ENCODE measurements at regions not wholly inside any gene's neighbourhood (a gene's known extent, or its start where the extent isn't known, plus 50 kb on each side); places are given as distances from the start of the nearest gene placed in this dataset.

DNA sequence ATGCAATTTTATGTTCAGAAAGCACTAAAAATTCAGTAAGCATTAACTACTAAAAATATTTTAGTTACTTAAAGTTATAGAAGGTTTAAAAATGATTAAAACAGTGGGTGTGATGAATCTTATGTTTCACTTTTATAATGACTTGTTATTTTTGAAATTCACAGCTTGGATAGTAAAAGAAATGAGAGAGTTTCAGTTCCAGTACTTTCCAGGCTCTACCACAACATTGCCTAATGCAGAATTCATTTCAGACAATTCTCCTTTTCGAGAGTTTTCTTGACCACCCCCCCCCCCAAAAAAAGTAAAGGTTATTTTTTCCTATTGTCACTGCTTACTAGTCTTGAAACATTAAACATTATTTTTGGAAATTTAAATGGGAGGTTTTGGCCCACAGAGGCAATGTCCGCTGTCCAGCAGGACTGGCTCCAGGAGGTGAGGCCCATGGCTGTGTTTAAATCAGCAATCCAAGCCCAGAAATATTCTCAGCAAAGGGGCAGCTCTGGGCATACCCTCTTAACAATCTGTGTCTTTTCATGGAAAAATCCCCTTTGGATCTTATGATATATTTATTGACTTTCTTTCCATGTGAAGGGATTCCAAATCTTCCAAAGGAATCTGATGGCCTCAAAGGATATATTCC is 519.9 kb downstream of the MAFB start:
- no peak overlapping the region for H3K4me3 ChIP-seq (ENCODE audit: low read depth in 1 of 5, low read length in 5 of 5)
- H3K27me3 ChIP-seq (ENCODE audit: control insufficient read depth in 5 of 5, insufficient read depth in 4 of 5, low read length in 5 of 5) = no peaks in the 10 kb centered on the region
- no peaks in the 10 kb centered on the region for H3K9me3 ChIP-seq (ENCODE audit: control insufficient read depth in 5 of 5, low read length in 5 of 5)
- H3K27ac ChIP-seq (ENCODE audit: low read depth, low read length) = no peak overlapping the region
- no peaks in the 10 kb centered on the region for H3K36me3 ChIP-seq (ENCODE audit: control insufficient read depth in 5 of 5, insufficient read depth in 5 of 5, low read length in 5 of 5)
- H3K9ac ChIP-seq (ENCODE audit: low read length in 5 of 5) = no peak overlapping the region
- no peaks in the 10 kb centered on the region for H3K4me1 ChIP-seq (ENCODE audit: control insufficient read depth in 5 of 5, insufficient read depth in 5 of 5, low read length in 5 of 5)

DNA sequence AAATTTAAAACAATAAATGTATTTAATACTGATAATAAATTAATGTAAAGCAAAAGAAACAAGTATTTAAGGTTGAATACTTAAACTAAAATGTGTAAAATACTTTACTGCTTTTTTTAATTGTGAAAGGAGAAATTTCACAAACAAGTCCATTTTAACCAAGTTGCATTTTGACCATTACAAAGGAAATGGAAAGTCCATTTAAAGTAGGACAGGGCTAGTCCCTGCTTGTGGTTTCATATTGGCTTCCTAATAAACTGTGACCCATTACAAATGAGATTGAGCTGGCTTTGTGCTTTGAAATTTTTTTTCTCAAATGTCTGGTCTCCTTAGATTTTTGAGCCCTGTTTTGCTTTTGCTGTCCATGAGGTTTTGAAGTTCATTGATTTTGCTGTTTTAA is 527.6 kb downstream of the MAFB start:
- Histone ChIP-seq H3K4me3 (ENCODE audit: low read depth in 1 of 5, low read length in 5 of 5) (no peak overlapping the region), H3K4me1 (ENCODE audit: control insufficient read depth in 5 of 5, insufficient read depth in 5 of 5, low read length in 5 of 5) (peaks cover 0 to 9% (median under 1%) of the 10 kb centered on the region in 5 donors), H3K27ac (ENCODE audit: low read depth, low read length) (no peak overlapping the region), H3K9me3 (ENCODE audit: control insufficient read depth in 5 of 5, low read length in 5 of 5) (no peaks in the 10 kb centered on the region), H3K36me3 (ENCODE audit: control insufficient read depth in 5 of 5, insufficient read depth in 5 of 5, low read length in 5 of 5) (no peaks in the 10 kb centered on the region), H3K27me3 (ENCODE audit: control insufficient read depth in 5 of 5, insufficient read depth in 4 of 5, low read length in 5 of 5) (no peaks in the 10 kb centered on the region), H3K9ac (ENCODE audit: low read length in 5 of 5) (no peak overlapping the region)

DNA sequence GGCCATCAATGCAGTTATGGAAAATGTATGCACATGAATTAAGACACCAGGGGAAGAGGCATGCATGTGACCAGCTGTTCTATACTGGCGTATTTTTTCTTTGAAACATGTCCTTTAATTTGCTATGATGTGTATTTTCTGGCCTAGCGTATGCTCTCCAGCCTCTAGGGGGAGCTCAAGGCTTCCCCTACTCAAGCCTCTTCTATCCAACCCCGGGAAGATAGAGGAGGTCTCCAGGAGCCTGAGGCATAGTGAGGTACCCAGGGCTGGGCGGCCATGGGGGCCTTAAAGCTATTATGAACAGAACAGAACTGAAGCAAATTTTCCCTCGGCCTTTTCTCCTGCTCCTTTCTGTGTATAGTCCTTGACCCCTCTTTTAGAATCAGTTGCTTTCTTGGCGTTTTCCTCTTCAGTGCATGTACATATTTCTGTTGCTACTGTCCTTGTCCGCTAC is 528.9 kb downstream of the MAFB start:
- H3K9ac ChIP-seq (ENCODE audit: low read length in 5 of 5) = no peak overlapping the region
- no peaks in the 10 kb centered on the region for H3K27me3 ChIP-seq (ENCODE audit: control insufficient read depth in 5 of 5, insufficient read depth in 4 of 5, low read length in 5 of 5)
- H3K27ac ChIP-seq (ENCODE audit: low read depth, low read length) = no peak overlapping the region
- H3K4me1 ChIP-seq (ENCODE audit: control insufficient read depth in 5 of 5, insufficient read depth in 5 of 5, low read length in 5 of 5) = peaks cover 0 to 11% (median 5%) of the 10 kb centered on the region in 5 donors
- H3K4me3 ChIP-seq (ENCODE audit: low read depth in 1 of 5, low read length in 5 of 5) = no peak overlapping the region
- no peaks in the 10 kb centered on the region for H3K9me3 ChIP-seq (ENCODE audit: control insufficient read depth in 5 of 5, low read length in 5 of 5)
- no peaks in the 10 kb centered on the region for H3K36me3 ChIP-seq (ENCODE audit: control insufficient read depth in 5 of 5, insufficient read depth in 5 of 5, low read length in 5 of 5)

DNA sequence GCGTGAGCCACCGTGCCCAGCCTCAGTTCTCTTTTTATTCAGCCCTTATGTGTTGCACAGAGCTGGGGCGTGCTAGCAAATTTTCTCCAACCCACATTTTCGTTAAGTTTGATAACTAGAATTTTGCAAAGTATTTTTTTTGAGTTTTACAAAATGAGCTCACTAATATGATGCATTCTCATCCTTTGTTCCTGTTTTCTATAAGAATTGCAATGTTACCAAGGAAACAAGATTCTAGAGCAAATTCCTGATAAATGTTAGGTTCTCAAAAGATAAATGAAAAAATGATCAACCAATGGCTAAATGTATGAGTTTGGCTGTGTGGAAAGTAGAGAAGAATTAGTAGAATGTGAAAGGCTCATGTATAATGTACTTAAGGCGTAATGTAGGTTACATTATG is 529.8 kb downstream of the MAFB start:
- Histone ChIP-seq H3K4me1 (ENCODE audit: control insufficient read depth in 5 of 5, insufficient read depth in 5 of 5, low read length in 5 of 5) (peaks cover 0 to 13% (median 8%) of the 10 kb centered on the region in 5 donors), H3K4me3 (ENCODE audit: low read depth in 1 of 5, low read length in 5 of 5) (no peak overlapping the region), H3K36me3 (ENCODE audit: control insufficient read depth in 5 of 5, insufficient read depth in 5 of 5, low read length in 5 of 5) (no peaks in the 10 kb centered on the region), H3K27me3 (ENCODE audit: control insufficient read depth in 5 of 5, insufficient read depth in 4 of 5, low read length in 5 of 5) (no peaks in the 10 kb centered on the region), H3K9ac (ENCODE audit: low read length in 5 of 5) (no peak overlapping the region), H3K27ac (ENCODE audit: low read depth, low read length) (no peak overlapping the region), H3K9me3 (ENCODE audit: control insufficient read depth in 5 of 5, low read length in 5 of 5) (no peaks in the 10 kb centered on the region)

DNA sequence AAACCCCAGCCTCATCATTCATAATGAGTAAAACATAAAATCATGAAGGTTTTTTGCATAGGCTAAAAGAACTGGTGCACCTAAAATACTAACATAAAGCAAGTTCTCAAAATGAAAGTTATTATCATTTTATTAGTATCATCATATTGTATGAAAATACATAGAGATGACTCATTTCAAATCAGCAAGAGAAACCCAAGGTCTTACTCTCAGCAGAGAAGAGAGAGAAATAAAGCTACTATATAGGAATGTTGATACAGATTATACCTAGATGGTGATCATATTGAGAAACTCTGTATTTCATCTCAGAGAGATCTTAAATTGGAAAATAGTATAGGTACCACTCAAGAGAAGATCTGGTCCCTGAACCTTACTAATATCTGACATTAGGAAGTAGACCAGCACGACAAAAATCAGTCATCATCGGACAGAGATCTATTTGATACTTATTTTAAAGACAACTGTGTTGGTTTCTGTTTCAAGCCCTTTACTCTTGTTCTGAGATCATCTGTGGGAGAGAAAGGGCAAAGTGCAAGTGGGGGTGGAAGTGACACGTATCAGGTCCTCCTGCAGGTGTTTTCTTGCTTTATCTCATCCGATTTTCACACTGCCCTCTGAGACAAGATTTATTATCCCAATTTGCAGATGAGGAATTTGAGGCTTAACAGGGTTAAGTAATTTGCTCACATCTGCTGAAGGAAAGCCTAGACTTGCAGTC is 532.3 kb downstream of the MAFB start:
- peak overlapping the region in 1 of 5 donors; percentile 41 for H3K4me3 ChIP-seq (ENCODE audit: low read depth in 1 of 5, low read length in 5 of 5)
- no peak overlapping the region for H3K9ac ChIP-seq (ENCODE audit: low read length in 5 of 5)
- no peaks in the 10 kb centered on the region for H3K36me3 ChIP-seq (ENCODE audit: control insufficient read depth in 5 of 5, insufficient read depth in 5 of 5, low read length in 5 of 5)
- no peak overlapping the region for H3K27ac ChIP-seq (ENCODE audit: low read depth, low read length)
- H3K4me1 ChIP-seq (ENCODE audit: control insufficient read depth in 5 of 5, insufficient read depth in 5 of 5, low read length in 5 of 5) = peaks cover 0 to 14% (median 8%) of the 10 kb centered on the region in 5 donors
- H3K9me3 ChIP-seq (ENCODE audit: control insufficient read depth in 5 of 5, low read length in 5 of 5) = no peaks in the 10 kb centered on the region
- no peaks in the 10 kb centered on the region for H3K27me3 ChIP-seq (ENCODE audit: control insufficient read depth in 5 of 5, insufficient read depth in 4 of 5, low read length in 5 of 5)

DNA sequence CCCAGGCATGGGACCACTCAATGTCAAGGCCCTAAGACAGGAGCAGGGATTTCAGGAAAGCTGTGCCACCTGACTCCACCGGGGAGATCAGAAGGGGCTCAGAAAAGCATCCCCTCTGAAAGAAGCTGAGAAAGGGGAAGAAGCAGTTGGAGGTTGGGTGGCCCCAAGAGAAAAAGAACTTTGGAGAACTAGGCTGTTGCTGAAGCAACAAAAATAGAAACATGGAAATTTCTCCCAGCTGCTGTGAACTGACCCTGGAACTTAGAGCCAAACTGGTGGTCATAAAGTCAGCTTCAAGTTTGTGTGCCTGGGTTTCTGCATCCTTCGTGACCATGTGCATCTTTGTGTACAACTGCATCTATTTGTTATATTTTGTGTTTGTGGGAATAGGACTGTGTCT is 534.5 kb downstream of the MAFB start:
- H3K4me3 ChIP-seq (ENCODE audit: low read depth in 1 of 5, low read length in 5 of 5) = no peak overlapping the region
- no peaks in the 10 kb centered on the region for H3K9me3 ChIP-seq (ENCODE audit: control insufficient read depth in 5 of 5, low read length in 5 of 5)
- H3K27me3 ChIP-seq (ENCODE audit: control insufficient read depth in 5 of 5, insufficient read depth in 4 of 5, low read length in 5 of 5) = no peaks in the 10 kb centered on the region
- no peak overlapping the region for H3K27ac ChIP-seq (ENCODE audit: low read depth, low read length)
- no peaks in the 10 kb centered on the region for H3K36me3 ChIP-seq (ENCODE audit: control insufficient read depth in 5 of 5, insufficient read depth in 5 of 5, low read length in 5 of 5)
- no peak overlapping the region for H3K9ac ChIP-seq (ENCODE audit: low read length in 5 of 5)
- H3K4me1 ChIP-seq (ENCODE audit: control insufficient read depth in 5 of 5, insufficient read depth in 5 of 5, low read length in 5 of 5) = peaks cover 0 to 14% (median 8%) of the 10 kb centered on the region in 5 donors

DNA sequence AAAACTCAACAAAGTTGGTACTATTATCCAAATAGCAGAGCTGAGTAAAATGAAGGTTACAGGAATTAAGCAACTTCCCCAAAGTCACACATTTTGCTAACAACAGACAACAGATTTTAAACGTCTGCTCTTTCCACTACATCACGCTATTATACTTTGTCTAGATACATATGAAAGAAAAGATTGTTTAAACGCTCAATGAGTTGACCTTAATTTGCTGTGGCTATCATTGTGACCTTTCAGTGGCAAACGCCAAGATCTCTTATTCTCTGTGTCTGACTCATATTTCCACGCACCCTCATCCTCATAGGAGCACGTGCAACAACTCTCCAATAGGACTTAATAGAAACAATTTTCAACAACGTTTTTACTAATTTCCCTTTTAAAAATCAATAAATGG is 540.1 kb downstream of the MAFB start:
- Histone ChIP-seq H3K36me3 (ENCODE audit: control insufficient read depth in 5 of 5, insufficient read depth in 5 of 5, low read length in 5 of 5) (no peaks in the 10 kb centered on the region), H3K4me1 (ENCODE audit: control insufficient read depth in 5 of 5, insufficient read depth in 5 of 5, low read length in 5 of 5) (peaks cover 0 to under 1% (median 0%) of the 10 kb centered on the region in 5 donors), H3K4me3 (ENCODE audit: low read depth in 1 of 5, low read length in 5 of 5) (no peak overlapping the region), H3K9ac (ENCODE audit: low read length in 5 of 5) (no peak overlapping the region), H3K27me3 (ENCODE audit: control insufficient read depth in 5 of 5, insufficient read depth in 4 of 5, low read length in 5 of 5) (no peaks in the 10 kb centered on the region), H3K9me3 (ENCODE audit: control insufficient read depth in 5 of 5, low read length in 5 of 5) (no peaks in the 10 kb centered on the region), H3K27ac (ENCODE audit: low read depth, low read length) (no peak overlapping the region)

DNA sequence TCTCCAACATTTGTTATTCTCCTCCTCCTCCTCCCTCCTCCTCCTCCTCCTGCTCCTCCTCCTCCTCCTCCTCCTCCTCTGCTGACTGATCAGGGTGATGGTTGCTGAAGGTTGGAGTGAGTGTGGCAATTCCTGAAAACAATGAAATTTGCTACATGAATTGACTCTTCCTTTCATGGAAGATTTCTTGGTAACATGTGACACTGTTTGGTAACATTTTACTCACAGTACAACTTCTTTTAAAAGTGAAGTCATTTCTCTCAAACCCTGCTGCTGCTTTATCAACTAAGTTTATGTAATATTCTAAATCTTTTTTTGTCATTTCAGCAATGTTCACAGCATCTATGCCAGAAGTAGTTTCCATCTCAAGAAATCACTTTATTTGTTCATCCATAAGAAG is 543.0 kb downstream of the MAFB start:
- no peak overlapping the region for H3K9ac ChIP-seq (ENCODE audit: low read length in 5 of 5)
- no peaks in the 10 kb centered on the region for H3K27me3 ChIP-seq (ENCODE audit: control insufficient read depth in 5 of 5, insufficient read depth in 4 of 5, low read length in 5 of 5)
- no peak overlapping the region for H3K4me3 ChIP-seq (ENCODE audit: low read depth in 1 of 5, low read length in 5 of 5)
- no peaks in the 10 kb centered on the region for H3K4me1 ChIP-seq (ENCODE audit: control insufficient read depth in 5 of 5, insufficient read depth in 5 of 5, low read length in 5 of 5)
- no peak overlapping the region for H3K27ac ChIP-seq (ENCODE audit: low read depth, low read length)
- H3K9me3 ChIP-seq (ENCODE audit: control insufficient read depth in 5 of 5, low read length in 5 of 5) = no peaks in the 10 kb centered on the region
- no peaks in the 10 kb centered on the region for H3K36me3 ChIP-seq (ENCODE audit: control insufficient read depth in 5 of 5, insufficient read depth in 5 of 5, low read length in 5 of 5)

DNA sequence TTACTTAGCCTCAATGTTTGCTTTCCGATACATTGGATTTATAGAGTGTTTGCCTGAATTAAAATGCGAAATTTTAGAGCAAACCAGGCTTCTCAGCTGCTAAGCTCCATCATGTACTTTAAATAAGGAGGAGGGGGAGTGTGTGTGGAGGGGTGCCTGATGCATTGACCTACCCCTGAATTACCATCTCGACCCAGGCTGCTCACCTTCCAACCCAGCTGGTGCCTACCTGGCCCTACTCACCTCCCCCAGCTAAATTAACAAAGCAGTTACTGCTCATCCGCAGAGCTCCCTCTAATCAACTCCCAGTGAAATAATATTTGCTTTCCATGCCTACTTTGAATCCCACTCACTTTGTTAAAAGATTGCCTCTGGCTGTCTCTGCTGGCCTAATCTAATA is 544.5 kb downstream of the MAFB start:
- H3K4me3 ChIP-seq (ENCODE audit: low read depth in 1 of 5, low read length in 5 of 5) = no peak overlapping the region
- no peaks in the 10 kb centered on the region for H3K4me1 ChIP-seq (ENCODE audit: control insufficient read depth in 5 of 5, insufficient read depth in 5 of 5, low read length in 5 of 5)
- H3K9ac ChIP-seq (ENCODE audit: low read length in 5 of 5) = no peak overlapping the region
- no peaks in the 10 kb centered on the region for H3K27me3 ChIP-seq (ENCODE audit: control insufficient read depth in 5 of 5, insufficient read depth in 4 of 5, low read length in 5 of 5)
- no peaks in the 10 kb centered on the region for H3K9me3 ChIP-seq (ENCODE audit: control insufficient read depth in 5 of 5, low read length in 5 of 5)
- no peaks in the 10 kb centered on the region for H3K36me3 ChIP-seq (ENCODE audit: control insufficient read depth in 5 of 5, insufficient read depth in 5 of 5, low read length in 5 of 5)
- H3K27ac ChIP-seq (ENCODE audit: low read depth, low read length) = no peak overlapping the region

DNA sequence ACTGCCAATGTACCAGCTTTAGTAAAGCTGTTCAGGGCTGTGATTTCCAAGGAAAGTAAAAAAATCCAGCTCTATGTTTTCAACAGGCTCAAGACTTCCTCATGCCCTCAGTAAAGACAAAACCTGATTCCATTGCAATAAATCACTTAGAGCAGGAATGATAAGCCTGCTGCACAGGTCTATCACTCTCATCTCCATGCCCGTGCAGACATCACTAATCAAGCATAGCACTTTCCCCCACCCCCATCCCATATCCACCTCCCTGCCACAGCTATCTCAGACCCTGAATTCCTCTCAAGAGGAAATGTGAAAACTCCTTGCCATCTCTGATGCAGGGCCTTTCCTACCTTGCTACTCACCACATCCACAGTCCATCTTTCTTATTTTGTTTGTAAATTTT is 554.9 kb downstream of the MAFB start:
- Histone ChIP-seq H3K27me3 (ENCODE audit: control insufficient read depth in 5 of 5, insufficient read depth in 4 of 5, low read length in 5 of 5) (no peaks in the 10 kb centered on the region), H3K9me3 (ENCODE audit: control insufficient read depth in 5 of 5, low read length in 5 of 5) (peaks cover 3 to 7% (median 4%) of the 10 kb centered on the region in 5 donors), H3K9ac (ENCODE audit: low read length in 5 of 5) (no peak overlapping the region), H3K27ac (ENCODE audit: low read depth, low read length) (no peak overlapping the region), H3K4me3 (ENCODE audit: low read depth in 1 of 5, low read length in 5 of 5) (no peak overlapping the region), H3K36me3 (ENCODE audit: control insufficient read depth in 5 of 5, insufficient read depth in 5 of 5, low read length in 5 of 5) (no peaks in the 10 kb centered on the region), H3K4me1 (ENCODE audit: control insufficient read depth in 5 of 5, insufficient read depth in 5 of 5, low read length in 5 of 5) (no peaks in the 10 kb centered on the region)

Data from subcutaneous abdominal adipose tissue (tissue), 5 donors.